Suprapubic skin (tissue), 4 donors: ENCODE measurements at regions not wholly inside any gene's neighbourhood (a gene's known extent, or its start where the extent isn't known, plus 50 kb on each side); places are given as distances from the start of the nearest gene placed in this dataset.
A peak's percentile ranks its signal among the peaks of the same experiment; 100 is the strongest.

Experiments
- DNase-seq, 2 donors: peaks; one replicate each; pipeline ENCODE4 v3.0.0-alpha.2; 2019; ENCODE audit warnings: low spot score in 2 of 2
- H3K27ac ChIP-seq: fragments of 200-600 bp; sonication (generic); one replicate; pipeline ENCODE4 v1.5.1; 2019
- H3K27me3 ChIP-seq: fragments of 200-600 bp; sonication (generic); one replicate; pipeline ENCODE4 v1.5.1; 2019
- H3K36me3 ChIP-seq: fragments of 200-600 bp; sonication (generic); one replicate; pipeline ENCODE4 v1.5.1; 2019
- H3K4me1 ChIP-seq: fragments of 200-600 bp; sonication (generic); one replicate; pipeline ENCODE4 v1.5.1; 2019
- H3K4me3 ChIP-seq: fragments of 200-600 bp; sonication (generic); one replicate; pipeline ENCODE4 v1.5.1; 2019; ENCODE audit warnings: mild to moderate bottlenecking
- H3K9me3 ChIP-seq: fragments of 200-600 bp; sonication (generic); one replicate; pipeline ENCODE4 v1.5.1; 2019
- EP300 ChIP-seq: sonication (generic); formaldehyde crosslinking; IDR thresholded peaks from one replicate; pipeline ENCODE4 v1.6.1; 2017; ENCODE audit warnings: antibody characterized with exemption
- POLR2A ChIP-seq, 2 donors: fragments of 450-650 bp; IDR thresholded peaks; one replicate each; pipeline ENCODE4 v1.6.1; 2017; ENCODE audit warnings: antibody characterized with exemption in 2 of 2, mild to moderate bottlenecking in 2 of 2, moderate library complexity in 2 of 2
- POLR2AphosphoS5 ChIP-seq, 3 donors: sonication (generic); formaldehyde crosslinking; IDR thresholded peaks; one replicate each; pipeline ENCODE4 v1.6.1; 2017; ENCODE audit warnings: antibody characterized with exemption in 3 of 3
- WGBS: methylation state at CpG from one replicate; pipeline ENCODE4 v1.1.5; 2018; 5-methylcytosine and 5-hydroxymethylcytosine counted together
- TF ChIP-seq, protein P1 (sequence below), 2 donors: fragments of 200-600 bp in 1 of 2; fragments of 450-650 bp in 1 of 2; sonication (generic) in 1 of 2; IDR thresholded peaks; one replicate each; pipeline ENCODE4 v1.5.1; 2016 to 2019; ENCODE audit warnings: antibody characterized with exemption in 2 of 2, mild to moderate bottlenecking in 1 of 2, moderate library complexity in 1 of 2

- Histone ChIP-seq H3K9me3 (no peaks in the 10 kb centered on the region), H3K36me3 (no peaks in the 10 kb centered on the region), H3K27me3 (no peaks in the 10 kb centered on the region), H3K4me1 (no peaks in the 10 kb centered on the region), H3K27ac (no peak overlapping the region), H3K4me3 (no peak overlapping the region)
- TF ChIP-seq, protein P1, sequence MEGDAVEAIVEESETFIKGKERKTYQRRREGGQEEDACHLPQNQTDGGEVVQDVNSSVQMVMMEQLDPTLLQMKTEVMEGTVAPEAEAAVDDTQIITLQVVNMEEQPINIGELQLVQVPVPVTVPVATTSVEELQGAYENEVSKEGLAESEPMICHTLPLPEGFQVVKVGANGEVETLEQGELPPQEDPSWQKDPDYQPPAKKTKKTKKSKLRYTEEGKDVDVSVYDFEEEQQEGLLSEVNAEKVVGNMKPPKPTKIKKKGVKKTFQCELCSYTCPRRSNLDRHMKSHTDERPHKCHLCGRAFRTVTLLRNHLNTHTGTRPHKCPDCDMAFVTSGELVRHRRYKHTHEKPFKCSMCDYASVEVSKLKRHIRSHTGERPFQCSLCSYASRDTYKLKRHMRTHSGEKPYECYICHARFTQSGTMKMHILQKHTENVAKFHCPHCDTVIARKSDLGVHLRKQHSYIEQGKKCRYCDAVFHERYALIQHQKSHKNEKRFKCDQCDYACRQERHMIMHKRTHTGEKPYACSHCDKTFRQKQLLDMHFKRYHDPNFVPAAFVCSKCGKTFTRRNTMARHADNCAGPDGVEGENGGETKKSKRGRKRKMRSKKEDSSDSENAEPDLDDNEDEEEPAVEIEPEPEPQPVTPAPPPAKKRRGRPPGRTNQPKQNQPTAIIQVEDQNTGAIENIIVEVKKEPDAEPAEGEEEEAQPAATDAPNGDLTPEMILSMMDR (IDR thresholded peaks at IDR 0.05) = no peak
- TF ChIP-seq EP300 (no peak), POLR2A (IDR thresholded peaks at IDR 0.05) (no peak), POLR2AphosphoS5 (IDR thresholded peaks at IDR 0.05) (no peak)
- no peak for DNase-seq
These were observed 299.8 kb downstream of the KLF5 start for GRCh38 chr13:73358606-73359095.

- H3K36me3 ChIP-seq = no peaks in the 10 kb centered on the region
- H3K9me3 ChIP-seq = no peaks in the 10 kb centered on the region
- H3K4me3 ChIP-seq = no peak overlapping the region
- H3K27me3 ChIP-seq = no peaks in the 10 kb centered on the region
- 52% methylated on average over 2 of the region's 2 CpGs for WGBS
- peak overlapping the region; percentile 12 for H3K27ac ChIP-seq
- no peak for DNase-seq
- no peaks in the 10 kb centered on the region for H3K4me1 ChIP-seq
- TF ChIP-seq POLR2A (IDR thresholded peaks at IDR 0.05) (no peak), EP300 (no peak), POLR2AphosphoS5 (IDR thresholded peaks at IDR 0.05) (no peak)
- TF ChIP-seq, protein P1 (IDR thresholded peaks at IDR 0.05) = no peak
These were observed 296.3 kb downstream of the KLF5 start for GRCh38 chr13:73355134-73355533.

GRCh38 chr13:73351730-73352129 is 292.9 kb downstream of the KLF5 start:
- no peaks in the 10 kb centered on the region for H3K27me3 ChIP-seq
- no peaks in the 10 kb centered on the region for H3K36me3 ChIP-seq
- no peaks in the 10 kb centered on the region for H3K9me3 ChIP-seq
- no peak for DNase-seq
- H3K4me3 ChIP-seq = no peak overlapping the region
- WGBS = 78% methylated on average over 1 of the region's 1 CpG
- TF ChIP-seq POLR2AphosphoS5 (IDR thresholded peaks at IDR 0.05) (no peak), POLR2A (IDR thresholded peaks at IDR 0.05) (no peak)
- TF ChIP-seq, protein P1 (IDR thresholded peaks at IDR 0.05) = no peak
- no peak overlapping the region for H3K27ac ChIP-seq
- H3K4me1 ChIP-seq = no peaks in the 10 kb centered on the region

DNA sequence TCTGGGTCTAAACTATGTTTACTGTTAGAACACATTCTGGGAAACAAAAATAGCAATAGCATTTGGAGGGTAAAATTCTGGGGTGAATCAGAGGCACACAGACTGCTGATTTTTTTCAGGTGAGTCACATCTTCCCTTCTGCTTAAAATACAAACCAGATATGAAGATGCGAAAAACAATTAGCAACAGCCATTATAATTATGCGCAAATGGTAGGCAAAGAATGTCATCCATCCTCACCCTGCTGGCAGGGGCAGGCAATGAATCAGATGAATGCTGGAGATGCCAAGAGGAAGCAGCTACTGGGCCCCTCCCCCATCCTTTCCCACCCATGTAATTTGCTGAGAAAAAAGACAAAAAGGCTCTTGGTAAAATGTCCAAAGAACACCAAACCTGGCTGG is 282.9 kb downstream of the KLF5 start:
- no peak for DNase-seq
- no peak overlapping the region for H3K27ac ChIP-seq
- no peaks in the 10 kb centered on the region for H3K9me3 ChIP-seq
- no peaks in the 10 kb centered on the region for H3K27me3 ChIP-seq
- TF ChIP-seq, protein P1 (IDR thresholded peaks at IDR 0.05) = no peak
- TF ChIP-seq POLR2AphosphoS5 (IDR thresholded peaks at IDR 0.05) (no peak), EP300 (no peak), POLR2A (IDR thresholded peaks at IDR 0.05) (no peak)
- no peak overlapping the region for H3K4me3 ChIP-seq
- peaks cover 6% of the 10 kb centered on the region for H3K4me1 ChIP-seq
- 66% methylated on average over 2 of the region's 2 CpGs for WGBS
- H3K36me3 ChIP-seq = no peaks in the 10 kb centered on the region

DNA sequence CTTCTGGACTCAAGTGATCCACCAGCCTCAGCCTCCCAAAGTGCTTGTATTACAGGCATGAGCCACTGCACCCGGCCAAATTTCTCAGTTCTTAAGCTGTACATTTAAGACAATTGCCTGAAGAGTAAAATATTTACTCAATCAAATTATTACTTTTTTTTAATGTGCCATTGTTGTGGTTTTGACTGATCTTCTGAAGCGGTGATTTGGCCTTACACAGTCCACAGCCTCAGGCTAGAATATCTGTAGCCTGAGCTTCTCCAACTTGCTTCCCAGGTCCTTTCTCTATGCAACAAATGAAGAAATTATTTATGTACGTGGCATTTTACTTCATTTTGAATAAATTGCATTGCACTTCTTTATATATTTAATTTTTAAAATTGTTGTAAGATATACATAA is 281.3 kb downstream of the KLF5 start:
- no peaks in the 10 kb centered on the region for H3K9me3 ChIP-seq
- no peak for DNase-seq

More for the DNA sequence above, 281.3 kb downstream of the KLF5 start:
- TF ChIP-seq, protein P1 (IDR thresholded peaks at IDR 0.05) = no peak
- no peak for TF ChIP-seq POLR2AphosphoS5 (IDR thresholded peaks at IDR 0.05)
- no peak for TF ChIP-seq EP300
- TF ChIP-seq POLR2A (IDR thresholded peaks at IDR 0.05) = no peak
- no peaks in the 10 kb centered on the region for H3K36me3 ChIP-seq
- no peak overlapping the region for H3K4me3 ChIP-seq
- H3K27ac ChIP-seq = no peak overlapping the region
- no peaks in the 10 kb centered on the region for H3K27me3 ChIP-seq
- 81% methylated on average over 3 of the region's 3 CpGs for WGBS
- H3K4me1 ChIP-seq = peaks cover 6% of the 10 kb centered on the region
